ENCODE measurements at regions not wholly inside any gene's neighbourhood (a gene's known extent, or its start where the extent isn't known, plus 50 kb on each side); places are given as distances from the start of the nearest gene placed in this dataset.

- DNase-seq, result no peak
- Histone ChIP-seq H3K4me3 (no peak overlapping the region), H3K27ac (no peak overlapping the region), H3K9me3 (peaks cover 0 to 10% (median 0%) of the 10 kb centered on the region in 3 donors), H3K4me1 (no peaks in the 10 kb centered on the region), H3K27me3 (no peaks in the 10 kb centered on the region), H3K36me3 (no peaks in the 10 kb centered on the region)
- TF ChIP-seq CTCF (IDR thresholded peaks at IDR 0.05), result no peak
- intact Hi-C loops (cut with DNase I; ENCODE audit: low total_unique reads), result no loop called here
Measured at GRCh38 chr5:159671886-159672285, 244.4 kb upstream of the ADRA1B start.

- no peak for DNase-seq
- H3K27ac ChIP-seq, result no peak overlapping the region
- H3K4me1 ChIP-seq, result no peaks in the 10 kb centered on the region
- H3K36me3 ChIP-seq, result no peaks in the 10 kb centered on the region
- H3K27me3 ChIP-seq, result no peaks in the 10 kb centered on the region
- H3K9me3 ChIP-seq, result peaks cover 0 to 10% (median 0%) of the 10 kb centered on the region in 3 donors
- intact Hi-C loops (cut with DNase I; ENCODE audit: low total_unique reads), result no loop called here
- TF ChIP-seq CTCF (IDR thresholded peaks at IDR 0.05), result no peak
- H3K4me3 ChIP-seq, result no peak overlapping the region
Measured at GRCh38 chr5:159673538-159673937, 242.7 kb upstream of the ADRA1B start.

GRCh38 chr5:159678657-159679392 is 237.5 kb upstream of the ADRA1B start:
- no peak overlapping the region for H3K27ac ChIP-seq
- TF ChIP-seq CTCF (IDR thresholded peaks at IDR 0.05), result no peak
- intact Hi-C loops (cut with DNase I; ENCODE audit: low total_unique reads), result no loop called here
- peaks cover 0 to 14% (median 4%) of the 10 kb centered on the region in 3 donors for H3K9me3 ChIP-seq
- no peak overlapping the region for H3K4me3 ChIP-seq
- H3K27me3 ChIP-seq, result no peaks in the 10 kb centered on the region
- H3K36me3 ChIP-seq, result no peaks in the 10 kb centered on the region
- no peak for DNase-seq
- H3K4me1 ChIP-seq, result no peaks in the 10 kb centered on the region

- no peaks in the 10 kb centered on the region for H3K27me3 ChIP-seq
- intact Hi-C loops (cut with DNase I; ENCODE audit: low total_unique reads), result no loop called here
- no peak for DNase-seq
- peaks cover 0 to 14% (median 4%) of the 10 kb centered on the region in 3 donors for H3K9me3 ChIP-seq
- no peaks in the 10 kb centered on the region for H3K4me1 ChIP-seq
- no peak overlapping the region for H3K27ac ChIP-seq
- TF ChIP-seq CTCF (IDR thresholded peaks at IDR 0.05), result no peak
- no peak overlapping the region for H3K4me3 ChIP-seq
- no peaks in the 10 kb centered on the region for H3K36me3 ChIP-seq
Measured at GRCh38 chr5:159680095-159680494, 236.2 kb upstream of the ADRA1B start.

- no peak for DNase-seq
- Histone ChIP-seq H3K4me3 (no peak overlapping the region), H3K9me3 (peaks cover 0 to 14% (median 4%) of the 10 kb centered on the region in 3 donors), H3K27me3 (no peaks in the 10 kb centered on the region), H3K36me3 (no peaks in the 10 kb centered on the region), H3K27ac (no peak overlapping the region), H3K4me1 (no peaks in the 10 kb centered on the region)
- intact Hi-C loops (cut with DNase I; ENCODE audit: low total_unique reads), result no loop called here
- no peak for TF ChIP-seq CTCF (IDR thresholded peaks at IDR 0.05)
Measured at GRCh38 chr5:159681661-159682060, 234.6 kb upstream of the ADRA1B start.
